ENCODE measurements at regions not wholly inside any gene's neighbourhood (a gene's known extent, or its start where the extent isn't known, plus 50 kb on each side); places are given as distances from the start of the nearest gene placed in this dataset.

- DNase-seq (ENCODE audit: low spot score): no peak
Measured at GRCh38 chr10:132485391-132485790, 52.2 kb upstream of the INPP5A start.

GRCh38 chr10:132486539-132487121 is 51.0 kb upstream of the INPP5A start:
- DNase-seq (ENCODE audit: low spot score): no peak

GRCh38 chr10:132487241-132488135 is 50.1 kb upstream of the INPP5A start:
- no peak for DNase-seq (ENCODE audit: low spot score)

All from RKO (cell line).